Posterior cingulate gyrus (tissue), 11 donors: ENCODE measurements at regions not wholly inside any gene's neighbourhood (a gene's known extent, or its start where the extent isn't known, plus 50 kb on each side); places are given as distances from the start of the nearest gene placed in this dataset.

Experiments used
- DNase-seq, 10 donors: peaks; one replicate each; pipeline versions ENCODE4 v3.0.0 to v3.0.0-alpha.2; 2020 to 2021; ENCODE audit warnings: mixed read lengths in 3 of 10
- intact Hi-C: fragments of 100-400 bp; cut with DNase I; formaldehyde crosslinking; loops from one replicate; pipeline ENCODE4 v1.15.1; 2023

DNA sequence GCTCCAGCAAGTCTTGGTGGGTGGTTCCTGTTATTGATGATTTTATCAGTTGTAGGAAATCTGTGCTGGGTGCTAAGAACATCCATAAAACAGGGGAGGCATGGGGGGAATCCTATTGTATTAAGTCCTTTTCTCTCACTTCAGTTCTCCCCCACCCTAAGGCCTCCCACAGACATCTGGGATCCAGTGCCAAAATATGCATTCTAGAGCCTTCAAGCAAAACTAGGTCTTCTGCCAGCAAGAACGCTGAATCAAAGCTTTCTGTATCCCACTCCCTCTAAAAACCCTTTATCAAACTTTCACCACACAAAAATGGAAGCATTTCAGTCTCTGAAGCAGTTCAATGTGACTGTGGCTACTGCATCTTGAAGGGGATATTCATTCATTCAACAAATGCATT, 281.9 kb downstream of the GAS1 start:
- no peak for DNase-seq
- intact Hi-C loops: no loop called here

DNA sequence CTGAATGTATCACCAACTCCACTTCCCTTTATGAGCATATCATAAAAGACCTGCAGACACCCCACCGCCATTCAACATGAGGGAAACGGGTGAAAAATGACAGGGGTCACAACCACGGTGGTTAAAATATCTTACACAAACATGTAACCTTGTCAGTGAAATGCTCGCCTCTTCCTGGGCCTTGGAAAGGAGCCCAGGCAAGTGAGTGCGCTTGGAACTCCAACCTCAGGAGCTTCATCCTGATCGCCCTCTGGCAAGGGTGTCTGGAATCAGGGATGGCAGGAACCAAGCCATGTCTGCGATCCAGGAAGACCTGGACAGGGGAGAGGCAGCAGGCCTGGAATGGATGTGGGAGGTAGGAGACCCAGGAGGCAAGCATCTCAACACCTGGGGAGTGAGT, 282.7 kb downstream of the GAS1 start:
- DNase-seq: no peak
- intact Hi-C loops: no loop called here

DNA sequence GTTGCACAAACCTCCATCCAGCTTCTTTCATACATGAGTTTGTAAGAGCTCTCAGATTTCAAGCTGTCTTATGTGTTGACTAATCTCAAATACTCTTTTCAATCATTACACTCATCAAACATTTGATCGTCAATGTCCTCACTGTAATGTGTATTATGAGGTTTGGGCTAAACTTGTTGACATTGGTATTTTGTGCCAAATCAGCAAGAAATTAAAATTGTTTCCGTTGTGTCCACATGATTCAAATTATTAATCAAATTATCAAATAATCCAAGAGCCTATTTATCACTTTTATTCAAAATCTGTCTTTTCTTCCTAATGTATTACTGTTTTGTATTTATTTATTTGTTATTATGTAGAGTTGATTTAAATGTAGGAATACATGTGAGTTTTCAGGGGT, 283.4 kb downstream of the GAS1 start:
- intact Hi-C loops: no loop called here
- no peak for DNase-seq

DNA sequence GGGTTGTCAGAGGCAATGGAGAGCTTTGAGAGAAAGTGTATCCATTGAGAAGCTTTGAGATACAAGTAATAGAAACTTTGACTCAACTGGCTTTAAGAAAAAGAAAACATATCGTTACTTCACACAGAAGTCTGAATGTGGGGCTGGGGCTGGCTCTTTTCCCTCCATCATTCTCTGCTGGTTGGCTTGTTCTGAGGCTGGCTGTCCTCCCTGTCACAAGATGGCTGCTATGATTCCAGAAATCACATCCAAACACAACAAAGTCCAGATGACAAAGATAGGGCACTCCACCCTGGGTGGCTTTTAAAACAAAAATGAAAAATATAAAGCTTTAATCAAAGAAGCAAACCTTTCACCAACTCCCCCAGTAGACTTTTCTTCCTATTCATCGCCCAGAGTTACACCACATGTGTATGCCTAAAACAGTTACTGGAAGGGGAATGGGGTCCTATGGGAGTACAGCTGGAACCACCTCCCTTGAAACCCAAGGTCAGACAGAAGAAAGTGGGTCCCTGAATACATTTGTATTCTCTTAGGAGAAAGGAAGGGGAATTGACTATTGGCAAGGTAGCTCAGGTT, 284.3 kb downstream of the GAS1 start:
- intact Hi-C loops: no loop called here
- no peak for DNase-seq

DNA sequence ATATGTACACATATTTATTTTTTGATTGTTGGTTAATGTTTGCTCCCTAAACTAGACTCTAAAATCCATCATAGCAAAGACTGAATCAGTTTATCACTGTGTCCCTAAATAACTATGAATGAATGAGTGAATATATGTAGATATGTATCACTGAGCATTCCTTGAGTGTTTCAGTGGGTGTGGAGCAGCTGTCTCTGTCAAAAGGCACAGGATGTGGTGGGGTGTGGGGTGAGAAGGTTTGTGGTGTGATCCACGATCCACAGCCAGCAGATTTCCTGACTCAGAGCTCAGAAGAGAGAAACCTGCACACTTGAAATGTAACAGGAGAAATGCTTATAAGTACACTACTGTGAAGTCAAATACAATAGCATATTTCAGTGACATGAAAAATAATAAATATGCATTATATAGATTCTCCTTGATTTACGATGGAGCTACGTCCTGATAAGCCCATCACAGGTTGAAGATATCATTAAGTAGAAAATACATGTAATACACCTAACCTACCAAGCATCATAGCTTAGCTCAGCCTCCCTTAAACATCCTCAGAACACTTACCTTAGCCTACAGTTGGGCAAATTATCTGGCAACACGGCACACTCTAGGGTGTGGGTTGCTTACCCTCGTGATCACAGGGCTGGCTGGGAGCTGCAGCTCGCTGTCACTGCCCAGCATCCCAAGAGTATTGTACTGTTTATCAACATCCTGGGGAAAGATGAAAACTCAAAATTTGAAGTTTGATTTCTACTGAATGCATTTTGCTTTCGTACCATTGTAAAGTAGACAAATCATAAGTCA, 287.0 kb downstream of the GAS1 start:
- intact Hi-C loops: no loop called here
- peak in 4 of 10 donors; percentile 12 to 81 (median 24) for DNase-seq

DNA sequence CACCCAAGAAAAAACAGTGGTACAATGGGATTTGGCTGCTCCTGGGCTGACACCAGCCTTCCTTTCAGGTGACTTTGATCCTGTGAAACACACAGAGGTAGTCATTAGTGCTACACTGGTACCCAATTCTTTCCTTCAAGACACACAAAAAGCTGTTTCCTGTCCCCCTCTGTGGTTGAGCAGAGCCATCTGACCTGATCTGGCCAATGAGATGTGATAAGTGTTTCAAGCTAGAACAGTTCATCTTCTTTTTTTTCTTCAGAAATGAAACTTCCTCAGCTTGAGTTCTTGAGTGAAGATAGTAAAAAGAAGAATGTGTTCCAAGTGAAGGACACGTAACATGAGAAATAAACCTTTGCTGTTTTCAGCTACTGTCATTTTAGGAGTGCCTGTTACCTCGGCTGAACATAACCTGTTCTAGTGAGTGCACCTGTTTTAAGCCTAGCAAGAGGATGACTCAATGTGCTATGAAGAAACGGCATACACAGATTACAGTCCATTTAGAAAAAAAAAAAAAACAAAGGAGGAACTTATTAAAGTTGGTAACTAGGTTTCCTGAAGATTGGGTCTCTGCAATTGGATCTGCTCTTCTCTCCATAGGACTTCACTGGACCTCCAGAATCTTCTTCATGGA, 287.8 kb downstream of the GAS1 start:
- intact Hi-C loops: no loop called here
- no peak for DNase-seq

DNA sequence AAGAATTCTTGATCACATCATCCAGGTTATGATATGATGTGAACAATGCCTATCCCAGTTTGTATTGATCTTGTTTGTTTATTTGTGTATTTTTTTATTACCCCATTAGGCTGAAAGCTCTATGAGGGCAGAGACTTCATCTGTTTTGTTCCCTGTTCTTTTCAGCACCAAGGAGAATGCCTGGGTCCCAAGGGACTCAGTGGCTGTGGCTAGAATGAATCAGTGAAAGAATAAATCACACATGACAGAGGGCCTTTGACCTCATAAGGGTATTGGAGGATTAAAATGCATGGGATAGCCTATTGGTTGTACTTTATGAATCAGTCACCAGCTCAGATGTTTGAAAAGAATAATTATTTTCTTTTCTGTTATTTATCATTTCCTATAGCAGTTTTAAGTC, 292.2 kb downstream of the GAS1 start:
- no peak for DNase-seq
- intact Hi-C loops: no loop called here

DNA sequence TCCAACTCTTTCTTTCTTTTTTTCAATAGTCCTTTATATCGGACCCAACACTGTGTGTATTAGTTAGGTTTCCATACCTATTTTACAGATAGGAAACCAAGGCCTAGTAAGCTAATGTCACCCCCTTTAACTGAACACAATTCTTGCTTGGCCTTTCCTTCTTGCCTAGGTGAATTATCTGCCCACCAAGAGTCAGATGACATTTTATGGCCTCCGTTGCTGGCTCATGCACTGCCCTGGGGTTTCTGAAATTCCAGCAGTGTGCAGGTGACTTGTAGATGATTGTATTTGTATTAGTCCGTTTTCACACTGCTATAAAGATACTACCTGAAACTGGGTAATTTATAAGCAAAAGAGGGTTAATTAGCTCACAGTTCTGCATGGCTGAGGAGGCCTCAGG, 293.8 kb downstream of the GAS1 start:
- intact Hi-C loops: no loop called here
- no peak for DNase-seq

DNA sequence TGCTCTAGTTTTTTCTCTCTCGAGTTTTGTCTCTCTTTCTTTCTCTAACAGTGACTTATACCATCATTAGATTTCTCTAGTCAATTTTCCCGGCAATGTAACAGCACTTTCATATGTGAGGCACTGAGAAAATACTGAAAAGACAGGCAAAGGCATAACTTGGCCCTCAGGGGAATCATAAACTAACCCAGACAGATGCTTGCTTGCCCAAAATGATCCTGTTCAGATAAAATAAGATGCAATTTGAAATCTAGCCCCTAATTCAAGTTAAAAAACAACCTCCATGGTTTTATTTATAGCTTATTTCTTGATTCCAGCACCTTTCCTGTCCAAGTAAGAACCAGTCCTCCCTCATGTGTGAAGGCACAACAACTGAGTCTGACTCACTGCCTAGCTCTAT, 294.6 kb downstream of the GAS1 start:
- intact Hi-C loops: no loop called here
- no peak for DNase-seq

DNA sequence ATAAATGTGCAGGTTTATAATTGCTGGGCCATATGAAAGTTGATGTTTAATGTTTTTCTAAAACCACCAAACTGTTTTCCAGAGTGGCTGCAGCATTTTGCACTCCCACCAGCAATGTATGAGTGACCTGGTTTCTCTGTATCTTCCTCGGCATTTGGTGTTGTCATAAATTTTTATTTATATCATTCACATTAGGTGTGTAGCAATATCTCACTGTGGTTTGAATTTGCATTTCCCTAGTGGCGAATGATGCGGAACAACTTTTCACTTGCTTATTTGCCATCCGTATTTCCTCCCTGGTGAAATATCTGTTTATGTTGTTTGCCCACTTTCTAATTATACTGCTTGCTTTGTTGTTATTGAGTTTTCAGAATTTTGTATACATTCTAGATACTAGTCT, 295.7 kb upstream of the TUT7 start:
- intact Hi-C loops: no loop called here

DNA sequence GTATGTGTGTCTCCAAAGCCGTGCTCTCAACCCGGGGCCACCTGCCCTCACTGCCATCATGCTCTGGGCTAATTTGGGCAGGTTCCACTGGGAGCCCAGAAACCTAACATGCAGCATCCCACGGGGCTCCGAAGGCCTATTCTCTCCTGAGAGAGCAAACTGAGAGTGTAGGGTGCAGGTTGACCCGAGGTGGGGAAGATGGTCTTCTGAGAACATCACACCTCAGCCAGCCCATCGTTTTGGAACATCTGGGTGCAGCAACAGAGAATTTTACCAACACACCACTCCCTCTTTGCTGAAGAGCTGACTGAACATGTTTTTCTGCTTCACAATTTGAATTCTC, 294.6 kb upstream of the TUT7 start:
- no peak for DNase-seq
- intact Hi-C loops: no loop called here

More for the DNA sequence above, 295.7 kb upstream of the TUT7 start:
- no peak for DNase-seq

DNA sequence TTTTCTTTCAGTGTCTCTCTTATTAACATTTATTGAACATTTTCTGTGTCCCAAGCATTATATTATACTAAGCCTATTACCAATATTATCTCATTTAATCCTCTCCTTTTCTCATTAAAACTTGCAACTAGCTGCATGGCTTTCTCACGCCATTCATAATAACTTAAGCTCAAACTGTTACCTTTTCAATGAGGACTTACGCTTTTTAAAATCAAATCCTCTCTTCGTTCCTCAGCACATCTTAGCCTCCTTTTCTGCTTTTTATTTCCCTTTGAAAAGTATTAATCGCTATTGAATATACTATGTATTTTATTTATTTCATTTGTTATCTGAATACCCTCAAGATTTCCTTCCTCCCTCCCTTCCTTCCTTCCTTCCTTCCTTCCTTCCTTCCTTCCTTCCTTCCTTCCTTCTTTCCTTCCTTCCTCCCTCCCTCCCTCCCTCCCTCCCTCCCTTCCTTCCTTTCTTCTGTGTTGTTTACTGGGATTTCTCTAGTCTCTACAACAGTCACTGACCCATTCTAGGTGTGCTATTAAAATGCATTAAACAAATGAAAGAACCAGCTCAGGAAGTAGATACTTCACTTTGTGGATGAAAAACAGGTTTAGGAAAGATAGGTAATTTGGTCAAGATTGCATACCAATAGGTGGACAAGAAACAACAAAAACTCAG, 294.1 kb upstream of the TUT7 start:
- DNase-seq: no peak
- intact Hi-C loops: no loop called here

DNA sequence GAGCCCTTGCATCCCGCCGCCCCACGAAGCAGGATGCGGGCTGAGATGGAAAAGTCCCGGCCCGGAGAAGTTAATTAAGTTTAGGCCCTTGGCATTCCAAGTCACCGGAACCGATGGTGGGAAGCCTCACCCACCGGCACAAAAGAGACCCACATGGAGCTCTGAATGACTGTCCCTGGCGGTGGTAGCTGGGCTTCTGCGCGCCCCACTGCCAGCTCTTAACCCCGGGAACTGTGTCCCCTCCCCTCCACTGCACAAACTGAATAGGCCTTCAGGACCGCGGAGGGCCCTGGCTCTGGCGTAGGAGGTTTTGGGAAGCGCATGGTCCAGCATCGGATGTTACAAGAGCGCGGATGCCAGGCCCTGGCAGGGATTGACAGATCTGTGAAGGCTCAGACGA, 291.1 kb upstream of the TUT7 start:
- intact Hi-C loops: no loop called here
- peak in 8 of 10 donors; percentile 11 to 88 (median 34) for DNase-seq

DNA sequence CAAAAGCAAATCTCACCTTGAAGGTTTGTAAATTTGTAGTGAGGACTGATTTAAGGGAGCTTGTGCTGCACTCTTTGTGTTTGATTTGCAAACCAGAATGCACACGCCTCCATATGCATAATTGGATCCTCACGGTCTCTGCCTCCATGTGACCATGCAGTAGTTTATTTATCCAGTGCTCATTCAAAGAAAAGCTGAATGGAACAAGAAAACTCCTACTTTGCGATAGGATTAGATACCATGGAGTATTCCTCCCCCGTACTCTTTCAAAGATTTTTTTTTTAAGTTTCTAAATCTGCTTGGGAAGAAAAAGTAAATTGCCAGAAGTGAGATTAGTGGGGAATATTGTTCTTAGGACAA, 290.4 kb upstream of the TUT7 start:
- intact Hi-C loops: no loop called here
- no peak for DNase-seq

DNA sequence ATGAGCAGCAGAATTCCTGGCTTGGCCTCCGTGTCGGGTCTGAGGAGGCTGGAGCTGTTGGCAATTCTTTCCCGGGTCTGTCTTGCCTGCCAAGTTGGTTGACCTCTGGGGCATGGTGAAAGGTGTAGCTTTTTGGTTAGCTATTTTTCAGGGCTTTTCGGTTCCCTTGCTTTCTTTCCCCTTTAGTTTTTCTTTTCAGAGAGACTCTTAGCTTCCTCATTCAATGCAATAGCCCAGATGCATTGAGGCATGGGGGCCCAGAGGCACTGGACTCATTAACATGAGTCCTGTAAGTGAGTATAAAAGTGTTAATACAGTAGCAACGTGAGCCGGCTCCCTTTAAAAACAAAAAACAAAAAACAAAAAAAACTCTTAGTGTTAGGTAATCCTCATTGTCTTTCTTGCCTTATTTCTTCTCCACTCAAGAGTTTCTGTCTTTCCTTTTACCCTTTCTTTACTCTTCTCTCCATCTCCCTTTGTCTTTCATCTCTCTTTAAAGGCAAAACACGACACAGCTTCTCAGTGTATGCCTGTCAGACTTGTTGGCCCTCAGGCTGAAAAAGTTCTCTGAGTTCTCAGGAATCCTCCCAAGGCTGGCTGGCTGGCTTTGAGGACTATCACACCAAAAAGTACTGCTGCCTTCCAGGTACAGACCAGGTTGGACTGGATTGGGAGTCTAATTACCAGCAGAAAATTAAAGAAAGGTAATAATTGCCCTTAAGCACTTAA, 289.9 kb upstream of the TUT7 start:
- intact Hi-C loops: no loop called here
- DNase-seq: no peak

DNA sequence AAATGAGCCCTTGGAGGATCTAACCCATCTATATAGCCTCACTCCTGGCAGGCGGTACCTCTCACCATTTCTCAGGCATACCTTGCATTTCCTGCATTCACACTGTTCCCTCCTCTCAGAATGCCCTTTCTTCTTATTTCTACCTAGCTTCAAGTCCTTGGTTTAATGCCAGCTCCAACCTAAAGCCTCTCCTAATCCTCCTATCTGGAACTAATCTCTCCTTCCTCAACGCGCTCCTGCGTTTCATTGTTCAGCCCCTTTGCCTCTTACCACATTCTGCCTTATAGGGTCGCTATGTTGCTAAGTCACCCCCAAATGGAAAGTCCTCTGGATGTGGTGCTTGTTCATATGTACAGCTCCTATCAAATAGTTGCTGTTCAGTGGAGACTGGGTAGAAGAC, 288.5 kb upstream of the TUT7 start:
- intact Hi-C loops: no loop called here
- DNase-seq: no peak

DNA sequence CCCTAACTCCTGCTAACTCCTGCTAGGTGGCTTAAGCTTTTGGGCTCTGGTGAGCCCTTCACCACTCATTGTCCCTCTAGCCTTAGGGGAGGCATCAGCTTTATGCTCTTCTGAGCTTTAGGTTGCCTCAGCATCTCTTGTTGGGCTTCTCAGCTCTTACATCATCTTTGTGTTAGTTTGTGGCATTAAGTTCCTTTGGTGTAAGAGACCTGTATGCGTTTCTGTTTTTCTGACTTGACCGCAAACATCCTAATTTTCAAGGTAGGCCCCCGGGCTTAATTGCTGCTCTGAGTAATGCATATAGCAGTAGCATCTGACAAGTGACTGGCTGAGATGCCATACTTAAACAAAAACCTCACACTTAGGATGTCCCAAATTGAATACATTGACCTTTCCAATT, 287.8 kb upstream of the TUT7 start:
- DNase-seq: no peak

DNA sequence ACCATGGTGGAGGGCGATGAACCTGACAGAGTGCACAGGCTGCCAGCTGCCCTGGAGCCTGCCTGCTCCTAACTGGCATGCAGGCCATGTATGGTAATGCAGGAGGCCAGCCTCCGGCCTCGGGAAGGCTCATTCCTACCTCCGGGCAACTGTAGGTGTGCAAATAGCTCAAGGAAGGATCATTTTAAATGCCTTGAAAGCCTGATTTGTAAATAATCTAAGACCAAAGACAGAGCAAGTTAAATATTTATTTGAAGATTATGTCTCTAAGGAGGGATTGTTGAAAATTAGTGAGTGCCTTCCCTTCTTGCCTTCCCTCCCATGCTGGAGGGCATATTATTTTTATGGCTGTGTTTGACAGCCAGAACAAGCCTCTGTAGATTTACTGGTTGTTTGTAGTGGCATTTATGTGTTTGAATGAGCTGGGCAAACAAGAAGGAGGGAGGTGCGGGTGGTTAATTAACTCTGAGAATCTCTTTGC, 285.7 kb upstream of the TUT7 start:
- intact Hi-C loops: no loop called here
- no peak for DNase-seq

More for the DNA sequence above, 287.8 kb upstream of the TUT7 start:
- intact Hi-C loops: no loop called here

DNA sequence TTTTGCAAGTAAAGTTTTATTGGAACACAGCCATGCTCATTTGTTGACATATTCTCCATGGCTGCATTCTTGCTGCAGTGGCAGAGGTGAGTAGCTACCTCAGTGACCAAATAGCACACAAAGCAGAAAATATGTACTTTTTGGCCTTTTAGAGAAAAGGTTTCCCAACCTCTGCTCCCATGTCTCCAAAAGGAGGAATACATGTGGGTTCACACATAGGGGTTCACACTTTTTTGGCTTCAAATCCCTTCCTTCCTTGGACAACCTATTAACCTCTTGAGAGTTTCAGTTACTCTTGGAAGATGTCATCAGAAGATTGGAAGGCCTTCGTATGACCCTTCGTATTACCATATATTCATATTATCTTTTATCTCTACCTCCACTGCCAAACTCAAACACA, 285.1 kb upstream of the TUT7 start:
- DNase-seq: no peak
- intact Hi-C loops: no loop called here

DNA sequence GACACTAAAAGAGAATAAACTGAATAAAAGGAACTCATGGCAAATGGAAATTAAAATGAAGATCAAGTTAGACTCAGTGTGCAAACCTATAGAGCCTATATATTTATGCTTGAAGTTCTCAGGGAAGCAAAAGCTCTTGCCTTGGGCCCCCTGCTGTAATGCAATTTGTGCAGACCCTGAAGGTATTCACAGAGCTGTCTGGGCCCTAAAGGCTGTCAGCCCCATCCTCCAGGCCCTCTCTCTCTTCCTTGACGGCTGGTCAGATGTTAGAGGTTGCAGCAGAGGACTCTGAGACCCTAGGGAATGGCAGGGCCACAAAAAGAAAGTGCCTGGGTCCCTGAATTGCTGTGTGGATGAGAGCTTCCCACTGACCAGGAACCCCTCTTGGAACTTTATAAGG, 283.9 kb upstream of the TUT7 start:
- intact Hi-C loops: no loop called here
- DNase-seq: no peak

DNA sequence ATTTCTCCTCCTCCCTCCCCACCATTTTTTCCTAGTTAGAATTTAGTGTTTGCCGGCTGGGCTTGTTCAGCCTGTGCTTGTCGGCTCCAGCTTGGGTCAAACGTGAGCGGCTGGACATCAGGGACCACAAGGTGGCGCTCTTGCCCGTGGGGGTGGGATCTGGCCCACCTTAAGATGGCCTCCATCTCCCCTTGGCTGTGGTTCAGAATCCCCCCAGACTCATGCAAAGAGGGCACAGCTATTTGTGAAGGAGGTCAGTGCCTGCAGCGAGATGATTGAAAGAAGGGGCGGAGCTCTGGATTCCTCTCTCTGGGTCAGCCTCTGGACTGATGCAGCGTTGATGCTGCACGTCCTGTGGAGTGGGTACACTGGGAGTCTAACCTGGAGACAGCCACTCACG, 283.3 kb upstream of the TUT7 start:
- intact Hi-C loops: no loop called here
- DNase-seq: peak in 3 of 10 donors; percentile 11 to 85 (median 25)
